Memory B cell (primary cell): ENCODE measurements at regions not wholly inside any gene's neighbourhood (a gene's known extent, or its start where the extent isn't known, plus 50 kb on each side); places are given as distances from the start of the nearest gene placed in this dataset.
"Not testable (repeated sequence)": the region's sequence is repeated elsewhere in the genome, so short reads cannot be mapped to it uniquely, and the experiment has no call there.

Source experiments
- ATAC-seq: fragments of 150-1000 bp; cut with Tn5 transposase; 2 replicates; pipeline ENCODE4 v1.10.0; 2021; ENCODE audit warnings: low read depth, mild to moderate bottlenecking, moderate library complexity
- DNase-seq, 2 donors: peaks; one replicate each; pipeline ENCODE4 v3.0.0; 2022; ENCODE audit warnings: low spot score in 2 of 2
- H3K27ac Mint-ChIP-seq: one replicate; pipeline ENCODE4 v1.8.0; 2022; ENCODE audit warnings: mild to moderate bottlenecking, moderate library complexity, mixed read lengths
- H3K27me3 Mint-ChIP-seq: one replicate; pipeline ENCODE4 v1.8.0; 2022; ENCODE audit warnings: mixed read lengths
- H3K36me3 Mint-ChIP-seq: one replicate; pipeline ENCODE4 v1.8.0; 2022; ENCODE audit warnings: mild to moderate bottlenecking, mixed read lengths
- H3K4me1 Mint-ChIP-seq: one replicate; pipeline ENCODE4 v1.8.0; 2022; ENCODE audit warnings: mixed read lengths
- H3K4me3 Mint-ChIP-seq: one replicate; pipeline ENCODE4 v1.8.0; 2022; ENCODE audit warnings: mild to moderate bottlenecking, moderate library complexity, mixed read lengths
- H3K9me3 Mint-ChIP-seq: one replicate; pipeline ENCODE4 v1.8.0; 2022; ENCODE audit warnings: mixed read lengths

GRCh38 chr3:6491768-6492167, 369.1 kb upstream of the GRM7 start:
- H3K9me3 Mint-ChIP-seq, result no peaks in the 10 kb centered on the region
- DNase-seq (no peak), ATAC-seq (no peak)
- no peaks in the 10 kb centered on the region for H3K27me3 Mint-ChIP-seq
- no peak overlapping the region for H3K4me3 Mint-ChIP-seq
- H3K4me1 Mint-ChIP-seq, result no peaks in the 10 kb centered on the region
- no peaks in the 10 kb centered on the region for H3K36me3 Mint-ChIP-seq
- no peak overlapping the region for H3K27ac Mint-ChIP-seq

GRCh38 chr3:6492306-6492705, 368.6 kb upstream of the GRM7 start:
- no peak for DNase-seq
- Mint-ChIP-seq H3K4me3 (no peak overlapping the region), H3K27me3 (no peaks in the 10 kb centered on the region), H3K36me3 (no peaks in the 10 kb centered on the region), H3K4me1 (no peaks in the 10 kb centered on the region), H3K27ac (no peak overlapping the region), H3K9me3 (no peaks in the 10 kb centered on the region)
- no peak for ATAC-seq

- H3K4me1 Mint-ChIP-seq, H3K4me3 Mint-ChIP-seq, H3K27me3 Mint-ChIP-seq, DNase-seq, H3K36me3 Mint-ChIP-seq, H3K27ac Mint-ChIP-seq, ATAC-seq, H3K9me3 Mint-ChIP-seq: not testable (repeated sequence)
Observed at GRCh38 chr3:6498944-6499343, 362.0 kb upstream of the GRM7 start.

DNA sequence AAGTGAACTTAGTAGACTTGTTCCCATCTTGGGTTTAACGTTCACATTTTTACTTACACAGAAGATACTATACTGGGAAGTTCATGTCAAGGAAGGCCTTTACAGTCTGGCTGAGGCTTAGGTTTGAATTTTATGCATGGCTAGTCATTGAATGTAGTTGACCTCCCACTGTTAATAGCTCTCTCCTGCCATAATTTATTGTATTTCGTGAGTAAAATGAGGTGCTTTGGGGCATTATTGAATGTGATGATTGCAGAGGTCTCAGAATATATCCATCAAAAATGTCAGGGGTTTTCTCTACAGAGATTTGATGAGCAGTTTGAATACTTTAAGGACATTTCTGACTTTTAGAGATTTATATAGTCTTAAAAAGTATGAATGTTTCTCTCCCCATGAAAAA, 356.6 kb upstream of the GRM7 start:
- ATAC-seq (no peak), DNase-seq (no peak)
- Mint-ChIP-seq H3K9me3 (peaks cover 6% of the 10 kb centered on the region), H3K27ac (no peak overlapping the region), H3K27me3 (peaks cover 1% of the 10 kb centered on the region), H3K36me3 (no peaks in the 10 kb centered on the region), H3K4me1 (no peaks in the 10 kb centered on the region), H3K4me3 (no peak overlapping the region)

GRCh38 chr3:6504834-6505233, 356.1 kb upstream of the GRM7 start:
- DNase-seq (no peak), ATAC-seq (no peak)
- no peak overlapping the region for H3K4me3 Mint-ChIP-seq
- H3K36me3 Mint-ChIP-seq, result no peaks in the 10 kb centered on the region
- peaks cover 4% of the 10 kb centered on the region for H3K9me3 Mint-ChIP-seq
- no peak overlapping the region for H3K27ac Mint-ChIP-seq
- H3K27me3 Mint-ChIP-seq, result peaks cover 1% of the 10 kb centered on the region
- H3K4me1 Mint-ChIP-seq, result no peaks in the 10 kb centered on the region

GRCh38 chr3:6508410-6508759, 352.5 kb upstream of the GRM7 start:
- no peak for ATAC-seq
- H3K36me3 Mint-ChIP-seq, result no peaks in the 10 kb centered on the region
- no peaks in the 10 kb centered on the region for H3K27me3 Mint-ChIP-seq
- H3K4me1 Mint-ChIP-seq, result no peaks in the 10 kb centered on the region
- no peaks in the 10 kb centered on the region for H3K9me3 Mint-ChIP-seq
- no peak for DNase-seq
- H3K27ac Mint-ChIP-seq, result no peak overlapping the region
- no peak overlapping the region for H3K4me3 Mint-ChIP-seq

GRCh38 chr3:6509576-6509975, 351.3 kb upstream of the GRM7 start:
- H3K4me3 Mint-ChIP-seq, result no peak overlapping the region
- no peaks in the 10 kb centered on the region for H3K9me3 Mint-ChIP-seq
- H3K27ac Mint-ChIP-seq, result no peak overlapping the region
- H3K36me3 Mint-ChIP-seq, result no peaks in the 10 kb centered on the region
- H3K4me1 Mint-ChIP-seq, result no peaks in the 10 kb centered on the region
- no peaks in the 10 kb centered on the region for H3K27me3 Mint-ChIP-seq
- ATAC-seq (no peak), DNase-seq (no peak)

DNA sequence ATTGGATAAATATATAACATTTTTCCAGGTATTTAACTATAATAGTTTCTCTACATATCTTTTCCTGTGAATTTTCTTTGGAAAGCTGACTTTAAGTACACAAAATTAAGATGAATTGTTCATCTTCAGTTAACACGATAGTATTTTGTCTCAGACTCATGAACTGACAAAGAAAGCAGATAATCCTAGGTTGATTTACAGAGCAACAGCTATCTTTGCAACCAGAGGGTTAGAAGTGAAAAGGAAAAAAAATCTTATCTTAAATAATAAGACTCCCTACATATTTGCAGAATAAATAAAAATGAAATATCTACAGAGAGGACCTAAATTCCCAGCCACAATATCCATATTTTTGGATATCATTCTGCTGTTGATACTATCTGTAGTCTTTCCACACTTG, 350.2 kb upstream of the GRM7 start:
- ATAC-seq (no peak), DNase-seq (no peak)
- no peaks in the 10 kb centered on the region for H3K36me3 Mint-ChIP-seq
- H3K9me3 Mint-ChIP-seq, result no peaks in the 10 kb centered on the region
- no peak overlapping the region for H3K4me3 Mint-ChIP-seq
- no peaks in the 10 kb centered on the region for H3K27me3 Mint-ChIP-seq
- no peaks in the 10 kb centered on the region for H3K4me1 Mint-ChIP-seq
- no peak overlapping the region for H3K27ac Mint-ChIP-seq

GRCh38 chr3:6512172-6512800, 348.6 kb upstream of the GRM7 start:
- DNase-seq, result no peak
- no peak overlapping the region for H3K4me3 Mint-ChIP-seq
- ATAC-seq, result no peak
- H3K27me3 Mint-ChIP-seq, result no peaks in the 10 kb centered on the region
- H3K9me3 Mint-ChIP-seq, result no peaks in the 10 kb centered on the region
- H3K27ac Mint-ChIP-seq, result no peak overlapping the region
- H3K36me3 Mint-ChIP-seq, result no peaks in the 10 kb centered on the region
- H3K4me1 Mint-ChIP-seq, result no peaks in the 10 kb centered on the region

GRCh38 chr3:6516143-6516542, 344.8 kb upstream of the GRM7 start:
- no peaks in the 10 kb centered on the region for H3K4me1 Mint-ChIP-seq
- H3K27me3 Mint-ChIP-seq, result peaks cover 3% of the 10 kb centered on the region
- no peak overlapping the region for H3K27ac Mint-ChIP-seq
- H3K36me3 Mint-ChIP-seq, result no peaks in the 10 kb centered on the region
- no peak for DNase-seq
- no peaks in the 10 kb centered on the region for H3K9me3 Mint-ChIP-seq
- no peak for ATAC-seq
- no peak overlapping the region for H3K4me3 Mint-ChIP-seq

GRCh38 chr3:6516694-6517093, 344.2 kb upstream of the GRM7 start:
- no peaks in the 10 kb centered on the region for H3K36me3 Mint-ChIP-seq
- H3K27me3 Mint-ChIP-seq, result peaks cover 3% of the 10 kb centered on the region
- H3K4me3 Mint-ChIP-seq, result no peak overlapping the region
- no peak for ATAC-seq
- no peaks in the 10 kb centered on the region for H3K9me3 Mint-ChIP-seq
- H3K4me1 Mint-ChIP-seq, result no peaks in the 10 kb centered on the region
- no peak overlapping the region for H3K27ac Mint-ChIP-seq
- no peak for DNase-seq

- Mint-ChIP-seq H3K27me3 (peaks cover 3% of the 10 kb centered on the region), H3K4me3 (no peak overlapping the region), H3K36me3 (no peaks in the 10 kb centered on the region), H3K4me1 (no peaks in the 10 kb centered on the region), H3K9me3 (no peaks in the 10 kb centered on the region), H3K27ac (no peak overlapping the region)
- no peak for DNase-seq
- no peak for ATAC-seq
Observed at GRCh38 chr3:6518709-6519345, 342.1 kb upstream of the GRM7 start.

GRCh38 chr3:6521369-6522113, 339.4 kb upstream of the GRM7 start:
- Mint-ChIP-seq H3K27ac (no peak overlapping the region), H3K4me3 (no peak overlapping the region), H3K9me3 (no peaks in the 10 kb centered on the region), H3K36me3 (no peaks in the 10 kb centered on the region), H3K27me3 (peaks cover 3% of the 10 kb centered on the region), H3K4me1 (no peaks in the 10 kb centered on the region)
- no peak for DNase-seq
- ATAC-seq, result no peak

GRCh38 chr3:6522191-6522590, 338.7 kb upstream of the GRM7 start:
- no peak overlapping the region for H3K27ac Mint-ChIP-seq
- H3K4me1 Mint-ChIP-seq, result no peaks in the 10 kb centered on the region
- DNase-seq (no peak), ATAC-seq (no peak)
- H3K36me3 Mint-ChIP-seq, result no peaks in the 10 kb centered on the region
- H3K9me3 Mint-ChIP-seq, result no peaks in the 10 kb centered on the region
- H3K4me3 Mint-ChIP-seq, result no peak overlapping the region
- H3K27me3 Mint-ChIP-seq, result peaks cover 3% of the 10 kb centered on the region

- Mint-ChIP-seq H3K4me1 (no peaks in the 10 kb centered on the region), H3K27ac (no peak overlapping the region), H3K9me3 (no peaks in the 10 kb centered on the region), H3K4me3 (no peak overlapping the region), H3K36me3 (no peaks in the 10 kb centered on the region), H3K27me3 (peaks cover 3% of the 10 kb centered on the region)
- DNase-seq (no peak), ATAC-seq (no peak)
Observed at GRCh38 chr3:6523043-6523442, 337.9 kb upstream of the GRM7 start.
